PC-3 (cell line): ENCODE measurements at regions not wholly inside any gene's neighbourhood (a gene's known extent, or its start where the extent isn't known, plus 50 kb on each side); places are given as distances from the start of the nearest gene placed in this dataset.
A peak's percentile ranks its signal among the peaks of the same experiment; 100 is the strongest.

ENCODE experiments used
- ATAC-seq: fragments of 200-7000 bp; cut with Tn5 transposase; 2 replicates; pipeline ENCODE4 v1.9.1; 2020; ENCODE audit warnings: mild to moderate bottlenecking, moderate library complexity
- BruUV-seq: library from RNA; stranded (reverse); fragments of 400-500 nt; replicated peaks from 2 replicates; lab custom pipeline; 2021; lab: Mats Ljungman, UMichigan
- CTCF ChIA-PET: fragments of 300-600 bp; sonication (Branson Sonifier 250); formaldehyde crosslinking; loops from one replicate; lab custom pipeline; 2022; ENCODE audit warnings: antibody characterized with exemption; lab: Charles Lee
- POLR2A ChIA-PET: fragments of 300-600 bp; sonication (Branson Sonifier 250); formaldehyde crosslinking; loops from one replicate; lab custom pipeline; 2022; ENCODE audit warnings: antibody characterized with exemption; ENCODE audit not compliant: unreplicated experiment; lab: Charles Lee
- DNase-seq: peaks from one replicate; pipeline ENCODE4 v3.0.0-alpha.2; 2015
- H2AFZ ChIP-seq: fragments of 300-600 bp; sonication (generic); 2 replicates; pipeline ENCODE4 v1.6.0; 2016; ENCODE audit warnings: antibody characterized with exemption, low read length
- H3F3A ChIP-seq: fragments of 300-600 bp; sonication (generic); one replicate; pipeline ENCODE4 v1.6.0; 2017; ENCODE audit warnings: antibody characterized with exemption, low read length, control low read depth, mild to moderate bottlenecking; ENCODE audit not compliant: unreplicated experiment
- H3K27ac ChIP-seq: fragments of 300-600 bp; sonication (generic); 2 replicates; pipeline ENCODE4 v1.5.1; 2016; ENCODE audit warnings: mild to moderate bottlenecking, low read length
- H3K27me3 ChIP-seq: fragments of 300-600 bp; sonication (generic); 2 replicates; pipeline ENCODE4 v1.6.1; 2016; ENCODE audit warnings: low read length, mixed read lengths
- H3K36me3 ChIP-seq: fragments of 300-600 bp; sonication (generic); 2 replicates; pipeline ENCODE4 v1.6.1; 2016; ENCODE audit warnings: low read depth, mixed run types, low read length, mixed read lengths
- H3K4me1 ChIP-seq: fragments of 300-600 bp; sonication (generic); 2 replicates; pipeline ENCODE4 v1.5.1; 2016; ENCODE audit warnings: low read length; ENCODE audit not compliant: insufficient read depth
- H3K4me2 ChIP-seq: fragments of 300-600 bp; sonication (generic); 2 replicates; pipeline ENCODE4 v1.6.0; 2016; ENCODE audit warnings: low read length
- H3K4me3 ChIP-seq: fragments of 300-600 bp; sonication (generic); 2 replicates; pipeline ENCODE4 v1.5.1; 2016; ENCODE audit warnings: mild to moderate bottlenecking, low read length, mixed read lengths
- H3K79me2 ChIP-seq: fragments of 300-600 bp; sonication (generic); 2 replicates; pipeline ENCODE4 v1.6.1; 2017; ENCODE audit warnings: low read length, mixed read lengths
- H3K9ac ChIP-seq: fragments of 300-600 bp; sonication (generic); 2 replicates; pipeline ENCODE4 v1.6.0; 2016; ENCODE audit warnings: mild to moderate bottlenecking, low read length
- H3K9me2 ChIP-seq: fragments of 300-600 bp; sonication (generic); replicated peaks from 2 replicates; pipeline ENCODE4 v1.6.1; 2016; ENCODE audit warnings: mixed run types, low read length, mixed read lengths
- H3K9me3 ChIP-seq: fragments of 300-600 bp; sonication (generic); 2 replicates; pipeline ENCODE4 v1.6.1; 2016; ENCODE audit warnings: low read length, mixed read lengths
- H4K20me1 ChIP-seq: fragments of 300-600 bp; sonication (generic); 2 replicates; pipeline ENCODE4 v1.6.1; 2016; ENCODE audit warnings: low read length, mixed read lengths
- CTCF ChIP-seq: fragments of 300-600 bp; sonication (generic); conservative IDR thresholded peaks from 2 replicates; pipeline ENCODE4 v1.5.1; 2017; ENCODE audit warnings: antibody characterized with exemption, low read depth, mild to moderate bottlenecking, low read length
- EZH2 ChIP-seq: fragments of 300-600 bp; sonication (generic); IDR thresholded peaks from one replicate; pipeline ENCODE4 v1.6.1; 2017; ENCODE audit warnings: antibody characterized with exemption, mild to moderate bottlenecking, low read length; ENCODE audit not compliant: unreplicated experiment
- EZH2phosphoT487 ChIP-seq: fragments of 300-600 bp; sonication (generic); IDR thresholded peaks from 2 replicates; pipeline ENCODE4 v1.6.1; 2018; ENCODE audit warnings: mild to moderate bottlenecking, antibody characterized with exemption, low read length, borderline replicate concordance
- intact Hi-C: fragments of 100-400 bp; cut with micrococcal nuclease; formaldehyde crosslinking; loops from 2 replicates; pipeline ENCODE4 v1.9.0; 2023

DNA sequence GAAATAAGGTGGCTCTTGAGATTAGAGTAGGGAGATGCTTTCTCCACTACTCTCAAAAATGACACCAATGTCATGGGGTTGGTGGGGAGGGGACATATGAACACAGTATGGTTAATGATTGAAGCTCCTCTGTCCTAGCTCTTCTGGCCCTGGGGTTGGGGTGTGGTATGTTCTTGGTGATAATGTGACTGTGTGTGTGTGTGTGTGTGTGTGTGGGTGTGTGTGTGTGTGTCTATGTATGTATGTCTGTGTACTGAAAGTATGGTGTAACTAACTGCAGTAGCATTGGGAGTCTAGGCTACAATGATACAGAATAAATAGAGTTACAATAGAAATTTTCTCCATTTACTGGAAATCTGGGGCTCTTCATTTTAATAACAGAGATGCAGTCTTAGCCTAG lies 121.0 kb upstream of the CD180 start:
- ChIA-PET CTCF (no interaction called here), POLR2A (no interaction called here)
- no peaks in the 10 kb centered on the region for H4K20me1 ChIP-seq
- no peaks in the 10 kb centered on the region for H3K4me1 ChIP-seq
- no peak overlapping the region for H3K4me3 ChIP-seq
- no TSS peak for BruUV-seq
- H3K27ac ChIP-seq: no peak overlapping the region
- no peak overlapping the region for H3K4me2 ChIP-seq
- DNase-seq (no peak), ATAC-seq (no peak)
- H3F3A ChIP-seq: no peaks in the 10 kb centered on the region
- TF ChIP-seq CTCF (no peak), EZH2 (no peak), EZH2phosphoT487 (no peak)
- no peaks in the 10 kb centered on the region for H3K9me2 ChIP-seq
- H3K36me3 ChIP-seq: no peaks in the 10 kb centered on the region
- H3K9me3 ChIP-seq: no peaks in the 10 kb centered on the region
- no peak overlapping the region for H3K9ac ChIP-seq
- intact Hi-C loops: no loop called here
- H3K27me3 ChIP-seq: no peaks in the 10 kb centered on the region
- no peaks in the 10 kb centered on the region for H3K79me2 ChIP-seq
- H2AFZ ChIP-seq: no peak overlapping the region

GRCh38 chr5:67316695-67317094 lies 120.1 kb upstream of the CD180 start:
- Histone ChIP-seq H3K4me2 (no peak overlapping the region), H3K9me3 (no peaks in the 10 kb centered on the region), H3K4me3 (no peak overlapping the region), H3F3A (no peaks in the 10 kb centered on the region), H3K27ac (no peak overlapping the region), H3K79me2 (no peaks in the 10 kb centered on the region), H3K4me1 (no peaks in the 10 kb centered on the region), H2AFZ (no peak overlapping the region), H4K20me1 (no peaks in the 10 kb centered on the region), H3K9ac (no peak overlapping the region), H3K36me3 (no peaks in the 10 kb centered on the region), H3K27me3 (no peaks in the 10 kb centered on the region), H3K9me2 (no peaks in the 10 kb centered on the region)
- BruUV-seq: no TSS peak
- ChIA-PET POLR2A (no interaction called here), CTCF (no interaction called here)
- ATAC-seq: no peak
- intact Hi-C loops: no loop called here
- TF ChIP-seq EZH2 (no peak), CTCF (no peak), EZH2phosphoT487 (no peak)
- DNase-seq: no peak

DNA sequence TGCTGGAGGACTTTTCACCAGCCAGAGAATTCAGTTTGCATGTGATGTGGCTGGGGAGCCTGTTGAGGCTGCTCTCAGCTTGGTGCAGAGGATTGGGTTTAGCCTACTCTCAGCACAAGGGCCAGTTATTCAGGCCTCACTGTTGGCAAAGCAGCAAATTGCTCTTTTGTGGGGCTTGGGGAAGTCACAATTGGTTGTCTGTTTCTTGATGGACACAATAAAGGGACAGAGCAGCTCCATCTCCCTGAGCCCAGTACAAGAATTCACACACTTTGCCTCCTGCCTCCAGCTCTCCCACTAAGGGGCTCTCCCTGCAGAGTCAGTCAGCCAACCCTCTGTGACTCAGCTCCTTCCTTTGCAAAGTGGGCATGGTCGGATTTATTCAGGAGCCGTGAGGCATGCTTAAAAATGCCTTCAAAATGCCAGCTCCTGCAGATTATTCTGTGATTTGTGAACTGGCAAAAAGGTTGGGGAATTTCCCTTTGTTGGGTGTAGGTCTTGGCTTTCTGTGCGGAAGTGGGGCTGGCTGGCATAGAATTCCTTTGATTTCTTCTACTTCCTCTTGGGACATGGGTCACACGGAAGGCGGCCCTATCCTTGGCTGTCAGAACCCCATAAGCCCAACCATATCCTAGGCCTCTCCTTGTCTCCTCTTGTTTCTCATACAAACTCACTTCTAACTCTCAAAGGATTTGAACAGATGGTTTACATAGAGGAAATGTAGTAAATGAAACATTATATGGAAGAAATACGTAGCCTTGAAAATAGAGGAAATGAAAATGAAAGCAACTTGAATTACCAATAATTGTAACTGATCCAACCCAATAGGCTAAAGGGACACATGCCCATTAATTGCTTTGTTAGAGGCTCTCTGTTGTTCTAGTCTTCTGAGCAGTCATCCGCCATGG lies 118.7 kb upstream of the CD180 start:
- Histone ChIP-seq H3K9me3 (no peaks in the 10 kb centered on the region), H3K27ac (no peak overlapping the region), H2AFZ (peak overlapping the region; percentile 18; the same call in 1 of the 2 replicates), H3K36me3 (no peaks in the 10 kb centered on the region), H3K9me2 (no peaks in the 10 kb centered on the region), H3K4me3 (no peak overlapping the region), H3K4me2 (no peak overlapping the region), H3K4me1 (no peaks in the 10 kb centered on the region), H3K27me3 (no peaks in the 10 kb centered on the region), H4K20me1 (no peaks in the 10 kb centered on the region), H3K79me2 (no peaks in the 10 kb centered on the region), H3F3A (no peaks in the 10 kb centered on the region), H3K9ac (no peak overlapping the region)
- BruUV-seq: no TSS peak
- peak; percentile 13 for DNase-seq
- ChIA-PET POLR2A (no interaction called here), CTCF (no interaction called here)
- no peak; the same call in 1 of the 2 replicates for ATAC-seq
- intact Hi-C loops: no loop called here
- TF ChIP-seq CTCF (no peak), EZH2phosphoT487 (no peak), EZH2 (no peak)
